ENCODE measurements at regions not wholly inside any gene's neighbourhood (a gene's known extent, or its start where the extent isn't known, plus 50 kb on each side); places are given as distances from the start of the nearest gene placed in this dataset.

DNA sequence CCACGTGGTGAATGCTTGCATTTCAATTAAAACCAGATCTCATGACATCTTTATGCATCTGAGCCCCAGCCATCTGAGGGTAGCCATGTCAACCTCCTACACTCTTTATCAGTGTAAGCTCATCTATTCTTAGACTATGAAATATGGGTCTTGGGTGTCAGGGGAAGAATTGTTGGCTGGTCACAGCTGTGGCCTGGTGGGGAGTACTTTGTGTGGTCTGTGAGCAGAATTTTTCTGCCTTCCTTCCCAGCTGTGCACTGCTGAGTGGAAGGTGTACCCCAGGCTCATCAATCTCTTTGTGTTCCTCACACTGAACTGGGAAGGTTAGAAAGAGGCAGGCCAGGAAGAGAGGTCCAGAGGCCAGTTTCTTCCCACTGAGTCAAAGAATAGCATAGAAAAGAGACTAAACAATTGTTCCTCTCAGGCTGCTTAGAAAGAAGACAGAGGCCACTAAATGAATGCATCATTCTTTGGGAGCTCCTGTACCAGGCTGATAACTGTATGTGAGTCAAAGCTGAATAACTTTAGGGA, 202.7 kb upstream of the RGMB start:
- DNase-seq (ENCODE audit: low spot score) = no peak
- CTCF ChIA-PET = no interaction called here

DNA sequence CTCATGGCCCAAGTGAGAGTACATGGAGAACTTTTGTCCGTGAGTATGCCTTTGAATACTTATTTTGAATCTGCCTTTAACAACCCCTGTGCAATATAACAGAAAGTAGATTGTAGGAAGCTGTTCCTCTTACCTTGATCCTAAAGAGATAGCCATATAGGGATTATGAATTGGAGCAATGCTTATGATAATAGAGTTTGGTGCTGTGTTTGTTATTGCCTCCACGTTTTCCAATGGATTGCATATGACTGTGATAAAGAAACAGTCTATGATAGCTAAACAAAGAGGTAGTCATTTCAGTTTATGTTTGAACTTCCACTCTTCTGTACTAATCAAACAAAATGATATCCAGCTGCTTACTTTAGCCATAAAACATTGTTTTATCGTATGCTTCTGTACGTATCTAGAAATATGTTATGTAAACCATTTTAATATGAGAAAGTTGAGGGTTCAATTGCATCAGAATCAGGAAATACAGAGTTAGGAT, 199.6 kb upstream of the RGMB start:
- no peak overlapping the region for H3K4me3 ChIP-seq (ENCODE audit: low read depth, low read length, poor library complexity, severe bottlenecking)
- POLR2A ChIA-PET (ENCODE audit: low non-redundant PET) = no interaction called here
- H3K27me3 ChIP-seq (replicated peaks; ENCODE audit: insufficient read depth, low read depth, low read length, poor library complexity) = peaks cover 23% of the 10 kb centered on the region
- DNase-seq (ENCODE audit: low spot score) = no peak
- no peaks in the 10 kb centered on the region for H3K4me1 ChIP-seq (ENCODE audit: insufficient read depth, low read length, poor library complexity, severe bottlenecking)
- intact Hi-C loops (cut with micrococcal nuclease; ENCODE audit: unreplicated experiment) = no loop called here
- no peak overlapping the region for H3K27ac ChIP-seq (ENCODE audit: low read depth, low read length, poor library complexity, severe bottlenecking)
- no peaks in the 10 kb centered on the region for H3K9me3 ChIP-seq (ENCODE audit: low read depth, low read length, poor library complexity, severe bottlenecking)
- TF ChIP-seq, protein P1, sequence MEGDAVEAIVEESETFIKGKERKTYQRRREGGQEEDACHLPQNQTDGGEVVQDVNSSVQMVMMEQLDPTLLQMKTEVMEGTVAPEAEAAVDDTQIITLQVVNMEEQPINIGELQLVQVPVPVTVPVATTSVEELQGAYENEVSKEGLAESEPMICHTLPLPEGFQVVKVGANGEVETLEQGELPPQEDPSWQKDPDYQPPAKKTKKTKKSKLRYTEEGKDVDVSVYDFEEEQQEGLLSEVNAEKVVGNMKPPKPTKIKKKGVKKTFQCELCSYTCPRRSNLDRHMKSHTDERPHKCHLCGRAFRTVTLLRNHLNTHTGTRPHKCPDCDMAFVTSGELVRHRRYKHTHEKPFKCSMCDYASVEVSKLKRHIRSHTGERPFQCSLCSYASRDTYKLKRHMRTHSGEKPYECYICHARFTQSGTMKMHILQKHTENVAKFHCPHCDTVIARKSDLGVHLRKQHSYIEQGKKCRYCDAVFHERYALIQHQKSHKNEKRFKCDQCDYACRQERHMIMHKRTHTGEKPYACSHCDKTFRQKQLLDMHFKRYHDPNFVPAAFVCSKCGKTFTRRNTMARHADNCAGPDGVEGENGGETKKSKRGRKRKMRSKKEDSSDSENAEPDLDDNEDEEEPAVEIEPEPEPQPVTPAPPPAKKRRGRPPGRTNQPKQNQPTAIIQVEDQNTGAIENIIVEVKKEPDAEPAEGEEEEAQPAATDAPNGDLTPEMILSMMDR (conservative IDR thresholded peaks at IDR 0.05; ENCODE audit: low read depth, low read length) = no peak
- no peak for TF ChIP-seq EZH2 (IDR thresholded peaks at IDR 0.05; ENCODE audit: borderline replicate concordance, low read depth, low read length, poor library complexity, severe bottlenecking)
- CTCF ChIA-PET = no interaction called here
- H3K36me3 ChIP-seq (ENCODE audit: insufficient read depth, low read length, poor library complexity, severe bottlenecking) = no peaks in the 10 kb centered on the region
- no TSS peak for BruUV-seq (replicated peaks)

More for the DNA sequence above, 202.7 kb upstream of the RGMB start:
- POLR2A ChIA-PET (ENCODE audit: low non-redundant PET) = no interaction called here
- BruUV-seq (replicated peaks) = no TSS peak
- H3K27me3 ChIP-seq (replicated peaks; ENCODE audit: insufficient read depth, low read depth, low read length, poor library complexity) = peaks cover 24% of the 10 kb centered on the region
- TF ChIP-seq, protein P1 (conservative IDR thresholded peaks at IDR 0.05; ENCODE audit: low read depth, low read length) = no peak
- no peak for TF ChIP-seq EZH2 (IDR thresholded peaks at IDR 0.05; ENCODE audit: borderline replicate concordance, low read depth, low read length, poor library complexity, severe bottlenecking)
- no peak overlapping the region for H3K4me3 ChIP-seq (ENCODE audit: low read depth, low read length, poor library complexity, severe bottlenecking)
- intact Hi-C loops (cut with micrococcal nuclease; ENCODE audit: unreplicated experiment) = no loop called here
- H3K36me3 ChIP-seq (ENCODE audit: insufficient read depth, low read length, poor library complexity, severe bottlenecking) = no peaks in the 10 kb centered on the region
- no peaks in the 10 kb centered on the region for H3K9me3 ChIP-seq (ENCODE audit: low read depth, low read length, poor library complexity, severe bottlenecking)
- no peak overlapping the region for H3K27ac ChIP-seq (ENCODE audit: low read depth, low read length, poor library complexity, severe bottlenecking)
- no peaks in the 10 kb centered on the region for H3K4me1 ChIP-seq (ENCODE audit: insufficient read depth, low read length, poor library complexity, severe bottlenecking)

DNA sequence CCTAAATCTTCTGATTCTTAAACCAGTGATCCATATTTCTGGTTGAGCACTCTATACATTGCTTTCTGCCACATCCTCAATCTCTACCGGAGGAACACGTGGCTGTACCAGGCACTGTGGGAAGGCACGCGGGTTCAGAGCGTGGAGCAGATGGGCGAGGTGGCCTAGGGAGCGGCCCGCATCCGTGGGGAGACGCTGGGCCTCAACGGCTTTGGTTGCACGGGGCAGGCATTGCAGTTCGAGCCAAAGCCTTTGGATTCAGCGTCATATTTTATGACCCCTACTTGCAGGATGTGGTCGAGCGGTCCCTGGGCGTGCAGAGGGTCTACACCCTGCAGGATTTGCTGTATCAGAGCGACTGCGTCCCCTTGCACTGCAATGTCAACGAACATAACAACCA, 197.2 kb upstream of the RGMB start:
- DNase-seq (ENCODE audit: low spot score) = no peak
- Histone ChIP-seq H3K27ac (ENCODE audit: low read depth, low read length, poor library complexity, severe bottlenecking) (no peak overlapping the region), H3K27me3 (replicated peaks; ENCODE audit: insufficient read depth, low read depth, low read length, poor library complexity) (peaks cover 25% of the 10 kb centered on the region), H3K4me1 (ENCODE audit: insufficient read depth, low read length, poor library complexity, severe bottlenecking) (no peaks in the 10 kb centered on the region), H3K9me3 (ENCODE audit: low read depth, low read length, poor library complexity, severe bottlenecking) (no peaks in the 10 kb centered on the region), H3K36me3 (ENCODE audit: insufficient read depth, low read length, poor library complexity, severe bottlenecking) (no peaks in the 10 kb centered on the region), H3K4me3 (ENCODE audit: low read depth, low read length, poor library complexity, severe bottlenecking) (no peak overlapping the region)
- POLR2A ChIA-PET (ENCODE audit: low non-redundant PET) = no interaction called here
- TF ChIP-seq EZH2 (IDR thresholded peaks at IDR 0.05; ENCODE audit: borderline replicate concordance, low read depth, low read length, poor library complexity, severe bottlenecking) = no peak
- TF ChIP-seq, protein P1 (conservative IDR thresholded peaks at IDR 0.05; ENCODE audit: low read depth, low read length) = no peak
- CTCF ChIA-PET = no interaction called here
- no TSS peak for BruUV-seq (replicated peaks)
- intact Hi-C loops (cut with micrococcal nuclease; ENCODE audit: unreplicated experiment) = no loop called here
